ENCODE measurements at regions not wholly inside any gene's neighbourhood (a gene's known extent, or its start where the extent isn't known, plus 50 kb on each side); places are given as distances from the start of the nearest gene placed in this dataset.

- Histone ChIP-seq H3K27ac (no peak overlapping the region), H3K4me1 (no peaks in the 10 kb centered on the region), H3K27me3 (no peaks in the 10 kb centered on the region), H3K4me3 (no peak overlapping the region), H3K36me3 (no peaks in the 10 kb centered on the region), H3K9me3 (no peaks in the 10 kb centered on the region)
- no peak for DNase-seq
- intact Hi-C loops (cut with DNase I): no loop called here
- 93 to 95% methylated on average over 1 of the region's 1 CpG for WGBS, 2 donors
- TF ChIP-seq POLR2A (IDR thresholded peaks at IDR 0.05) (no peak), EP300 (IDR thresholded peaks at IDR 0.05) (no peak), POLR2AphosphoS5 (IDR thresholded peaks at IDR 0.05) (no peak), CTCF (IDR thresholded peaks at IDR 0.05) (no peak)
Observed at GRCh38 chr1:82597141-82597540, 796.4 kb downstream of the ADGRL2 start.

- DNase-seq: no peak
- Histone ChIP-seq H3K9me3 (no peaks in the 10 kb centered on the region), H3K4me3 (no peak overlapping the region), H3K4me1 (no peaks in the 10 kb centered on the region), H3K36me3 (no peaks in the 10 kb centered on the region), H3K27me3 (no peaks in the 10 kb centered on the region), H3K27ac (no peak overlapping the region)
- intact Hi-C loops (cut with DNase I): no loop called here
- no peak for TF ChIP-seq POLR2AphosphoS5 (IDR thresholded peaks at IDR 0.05)
- no peak for TF ChIP-seq EP300 (IDR thresholded peaks at IDR 0.05)
- TF ChIP-seq POLR2A (IDR thresholded peaks at IDR 0.05): no peak
- TF ChIP-seq CTCF (IDR thresholded peaks at IDR 0.05): no peak
- 48 to 51% methylated on average over 2 of the region's 2 CpGs for WGBS, 2 donors
Observed at GRCh38 chr1:82593561-82593960, 792.8 kb downstream of the ADGRL2 start.

- Histone ChIP-seq H3K27me3 (no peaks in the 10 kb centered on the region), H3K36me3 (no peaks in the 10 kb centered on the region), H3K4me1 (no peaks in the 10 kb centered on the region), H3K4me3 (no peak overlapping the region), H3K27ac (no peak overlapping the region), H3K9me3 (no peaks in the 10 kb centered on the region)
- DNase-seq: no peak
- whole genome bisulfite sequencing, 2 donors: 92% methylated on average over 5 of the region's 5 CpGs
- intact Hi-C loops (cut with DNase I): no loop called here
- no peak for TF ChIP-seq POLR2AphosphoS5 (IDR thresholded peaks at IDR 0.05)
- TF ChIP-seq CTCF (IDR thresholded peaks at IDR 0.05): no peak
- no peak for TF ChIP-seq EP300 (IDR thresholded peaks at IDR 0.05)
- TF ChIP-seq POLR2A (IDR thresholded peaks at IDR 0.05): no peak
Observed at GRCh38 chr1:82589588-82589987, 788.9 kb downstream of the ADGRL2 start.

GRCh38 chr1:82587371-82587770 is 786.6 kb downstream of the ADGRL2 start:
- TF ChIP-seq CTCF (IDR thresholded peaks at IDR 0.05) (no peak), EP300 (IDR thresholded peaks at IDR 0.05) (no peak), POLR2AphosphoS5 (IDR thresholded peaks at IDR 0.05) (no peak), POLR2A (IDR thresholded peaks at IDR 0.05) (no peak)
- Histone ChIP-seq H3K9me3 (no peaks in the 10 kb centered on the region), H3K27ac (no peak overlapping the region), H3K4me1 (no peaks in the 10 kb centered on the region), H3K27me3 (no peaks in the 10 kb centered on the region), H3K4me3 (no peak overlapping the region), H3K36me3 (no peaks in the 10 kb centered on the region)
- intact Hi-C loops (cut with DNase I): no loop called here
- WGBS, 2 donors: 77 to 84% methylated on average over 1 of the region's 1 CpG
- DNase-seq: no peak

GRCh38 chr1:82586473-82586872 is 785.7 kb downstream of the ADGRL2 start:
- Histone ChIP-seq H3K27ac (no peak overlapping the region), H3K27me3 (no peaks in the 10 kb centered on the region), H3K9me3 (no peaks in the 10 kb centered on the region), H3K4me3 (no peak overlapping the region), H3K36me3 (no peaks in the 10 kb centered on the region), H3K4me1 (no peaks in the 10 kb centered on the region)
- intact Hi-C loops (cut with DNase I): no loop called here
- no peak for TF ChIP-seq CTCF (IDR thresholded peaks at IDR 0.05)
- no peak for TF ChIP-seq POLR2AphosphoS5 (IDR thresholded peaks at IDR 0.05)
- TF ChIP-seq EP300 (IDR thresholded peaks at IDR 0.05): no peak
- no peak for TF ChIP-seq POLR2A (IDR thresholded peaks at IDR 0.05)
- peak; percentile 62 for DNase-seq
